ENCODE measurements at regions not wholly inside any gene's neighbourhood (a gene's known extent, or its start where the extent isn't known, plus 50 kb on each side); places are given as distances from the start of the nearest gene placed in this dataset.

DNA sequence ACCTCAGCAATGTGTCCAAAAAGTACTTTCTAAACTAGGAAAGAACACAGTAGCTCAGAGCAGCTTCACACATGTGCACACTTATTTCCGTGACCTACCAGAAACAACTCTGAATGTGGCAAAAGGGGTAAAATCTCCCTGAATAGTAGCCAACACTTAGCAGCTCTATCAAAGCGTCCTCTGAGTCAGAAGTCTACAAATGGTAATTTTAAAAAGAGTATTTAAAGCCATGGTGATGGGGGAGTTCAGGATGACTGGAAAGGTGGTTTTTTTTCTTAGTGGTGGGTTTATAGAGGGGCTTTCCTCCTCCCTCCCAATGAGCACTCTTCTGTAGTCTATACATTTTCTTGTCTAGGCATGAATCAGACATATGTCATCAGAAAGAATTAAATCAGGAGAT lies 223.8 kb upstream of the PRICKLE2 start:
- H3K27me3 Mint-ChIP-seq (ENCODE audit: insufficient read depth, low read depth): peaks cover 10% of the 10 kb centered on the region

DNA sequence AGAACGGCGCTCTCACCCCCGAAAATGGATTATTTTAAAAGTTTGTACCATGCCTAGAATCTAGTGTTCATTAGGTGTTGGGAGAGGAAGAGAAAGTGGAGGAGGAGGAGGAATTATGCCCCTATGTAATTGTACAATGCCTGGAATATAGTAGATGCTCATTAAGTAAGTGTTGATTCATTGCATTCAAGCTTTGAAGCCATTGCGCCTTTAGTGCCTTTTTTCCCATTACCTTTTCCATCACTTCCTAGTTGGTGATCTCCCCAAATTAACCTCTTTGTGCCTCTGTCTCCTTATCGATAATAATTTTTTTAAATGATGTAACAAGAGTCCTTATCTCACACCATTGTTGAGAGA lies 220.7 kb upstream of the PRICKLE2 start:
- no peak for DNase-seq (ENCODE audit: low spot score)
- H3F3A ChIP-seq (ENCODE audit: low read depth): peaks cover 8% of the 10 kb centered on the region
- H3K4me1 ChIP-seq: peaks cover 9% of the 10 kb centered on the region
- Mint-ChIP-seq H3K36me3 (no peaks in the 10 kb centered on the region), H3K27ac (no peak overlapping the region), H3K27me3 (ENCODE audit: insufficient read depth, low read depth) (peaks cover 12% of the 10 kb centered on the region), H3K4me1 (peaks cover 42% of the 10 kb centered on the region), H3K4me3 (peak overlapping the region; percentile 84), H3K9me3 (no peaks in the 10 kb centered on the region)
- H3K36me3 ChIP-seq: no peaks in the 10 kb centered on the region
- H2AFZ ChIP-seq (replicated peaks): peak overlapping the region; percentile 87
- peak overlapping the region; percentile 91 for H3K4me3 ChIP-seq
- no peaks in the 10 kb centered on the region for H4K20me1 ChIP-seq (ENCODE audit: low read depth)
- TF ChIP-seq, protein P1, sequence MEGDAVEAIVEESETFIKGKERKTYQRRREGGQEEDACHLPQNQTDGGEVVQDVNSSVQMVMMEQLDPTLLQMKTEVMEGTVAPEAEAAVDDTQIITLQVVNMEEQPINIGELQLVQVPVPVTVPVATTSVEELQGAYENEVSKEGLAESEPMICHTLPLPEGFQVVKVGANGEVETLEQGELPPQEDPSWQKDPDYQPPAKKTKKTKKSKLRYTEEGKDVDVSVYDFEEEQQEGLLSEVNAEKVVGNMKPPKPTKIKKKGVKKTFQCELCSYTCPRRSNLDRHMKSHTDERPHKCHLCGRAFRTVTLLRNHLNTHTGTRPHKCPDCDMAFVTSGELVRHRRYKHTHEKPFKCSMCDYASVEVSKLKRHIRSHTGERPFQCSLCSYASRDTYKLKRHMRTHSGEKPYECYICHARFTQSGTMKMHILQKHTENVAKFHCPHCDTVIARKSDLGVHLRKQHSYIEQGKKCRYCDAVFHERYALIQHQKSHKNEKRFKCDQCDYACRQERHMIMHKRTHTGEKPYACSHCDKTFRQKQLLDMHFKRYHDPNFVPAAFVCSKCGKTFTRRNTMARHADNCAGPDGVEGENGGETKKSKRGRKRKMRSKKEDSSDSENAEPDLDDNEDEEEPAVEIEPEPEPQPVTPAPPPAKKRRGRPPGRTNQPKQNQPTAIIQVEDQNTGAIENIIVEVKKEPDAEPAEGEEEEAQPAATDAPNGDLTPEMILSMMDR (IDR thresholded peaks at IDR 0.05): no peak
- TF ChIP-seq EZH2phosphoT487 (IDR thresholded peaks at IDR 0.05) (no peak), EZH2 (IDR thresholded peaks at IDR 0.05) (no peak)
- no peaks in the 10 kb centered on the region for H3K9me3 ChIP-seq (ENCODE audit: low read depth)
- no peaks in the 10 kb centered on the region for H3K79me2 ChIP-seq (ENCODE audit: low read depth)
- H3K4me2 ChIP-seq: peak overlapping the region; percentile 99
- H3K27ac ChIP-seq: no peak overlapping the region
- peaks cover 30% of the 10 kb centered on the region for H3K27me3 ChIP-seq
- H3K9ac ChIP-seq: no peak overlapping the region

More for the DNA sequence above, 223.8 kb upstream of the PRICKLE2 start:
- Histone ChIP-seq H3K4me1 (peaks cover 29% of the 10 kb centered on the region), H3K27me3 (peaks cover 25% of the 10 kb centered on the region), H3K9ac (no peak overlapping the region), H3K9me3 (ENCODE audit: low read depth) (no peaks in the 10 kb centered on the region), H4K20me1 (ENCODE audit: low read depth) (no peaks in the 10 kb centered on the region), H3K36me3 (no peaks in the 10 kb centered on the region), H3K4me2 (no peak overlapping the region), H3K79me2 (ENCODE audit: low read depth) (no peaks in the 10 kb centered on the region), H3K4me3 (no peak overlapping the region), H2AFZ (replicated peaks) (no peak overlapping the region), H3K27ac (no peak overlapping the region), H3F3A (ENCODE audit: low read depth) (peaks cover 17% of the 10 kb centered on the region)
- H3K9me3 Mint-ChIP-seq: no peaks in the 10 kb centered on the region
- peaks cover 38% of the 10 kb centered on the region for H3K4me1 Mint-ChIP-seq
- no peak for TF ChIP-seq EZH2 (IDR thresholded peaks at IDR 0.05)
- no peak for TF ChIP-seq EZH2phosphoT487 (IDR thresholded peaks at IDR 0.05)
- TF ChIP-seq, protein P1 (IDR thresholded peaks at IDR 0.05): no peak
- no peaks in the 10 kb centered on the region for H3K36me3 Mint-ChIP-seq
- no peak overlapping the region for H3K27ac Mint-ChIP-seq
- no peak overlapping the region for H3K4me3 Mint-ChIP-seq
- DNase-seq (ENCODE audit: low spot score): no peak

DNA sequence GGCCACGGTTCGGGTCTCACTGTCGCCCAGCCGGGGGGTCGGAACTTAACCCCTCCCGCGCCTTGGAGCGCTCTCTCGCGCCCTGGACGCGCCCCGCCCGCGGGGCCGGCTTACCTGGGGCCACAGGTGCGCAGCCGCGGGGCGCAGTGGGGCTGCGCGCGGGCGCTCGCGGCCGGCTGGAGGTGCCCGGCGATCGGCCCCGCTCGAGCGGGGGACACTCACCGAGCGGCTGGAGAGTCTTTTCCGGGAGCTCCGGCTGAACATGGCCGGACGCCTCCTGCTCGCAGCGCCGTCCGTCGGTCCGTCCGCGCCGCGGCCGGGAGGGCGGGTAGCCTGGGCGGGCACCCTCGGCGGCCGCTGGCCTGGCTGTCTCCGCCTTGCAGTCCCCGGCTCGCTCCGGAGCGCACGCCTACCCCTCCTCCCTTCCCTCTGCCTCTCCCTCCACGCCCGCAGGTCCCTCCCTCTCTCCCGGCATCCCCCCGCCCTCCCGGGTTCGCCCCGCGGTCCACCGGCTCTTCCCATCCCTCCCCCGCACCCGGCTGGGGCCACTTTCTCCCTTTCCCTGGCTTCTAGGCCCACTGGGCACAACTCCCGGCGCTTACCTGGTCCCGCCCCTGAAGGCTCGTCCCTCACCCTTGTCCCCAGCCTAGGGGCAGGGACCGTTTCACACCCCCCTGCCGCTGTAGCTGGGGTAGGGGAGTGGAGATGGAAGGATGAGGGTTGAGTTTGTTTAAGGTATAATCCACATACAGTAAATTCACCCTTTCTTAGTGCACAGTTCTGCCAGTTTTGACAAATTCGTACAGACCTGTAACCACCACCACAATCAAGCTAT lies 220.1 kb upstream of the PRICKLE2 start:
- Histone ChIP-seq H3K9me3 (ENCODE audit: low read depth) (no peaks in the 10 kb centered on the region), H3K4me1 (peaks cover 3% of the 10 kb centered on the region), H3K4me3 (peak overlapping the region; percentile 91), H3K27ac (no peak overlapping the region), H3K4me2 (peak overlapping the region; percentile 99), H3F3A (ENCODE audit: low read depth) (peaks cover 8% of the 10 kb centered on the region), H3K27me3 (peaks cover 30% of the 10 kb centered on the region), H3K36me3 (no peaks in the 10 kb centered on the region), H3K79me2 (ENCODE audit: low read depth) (no peaks in the 10 kb centered on the region), H3K9ac (no peak overlapping the region), H4K20me1 (ENCODE audit: low read depth) (no peaks in the 10 kb centered on the region), H2AFZ (replicated peaks) (peak overlapping the region; percentile 87)
- TF ChIP-seq, protein P1 (IDR thresholded peaks at IDR 0.05): no peak
- no peak for TF ChIP-seq EZH2phosphoT487 (IDR thresholded peaks at IDR 0.05)
- no peak for TF ChIP-seq EZH2 (IDR thresholded peaks at IDR 0.05)
- Mint-ChIP-seq H3K27ac (no peak overlapping the region), H3K4me3 (peak overlapping the region; percentile 87), H3K27me3 (ENCODE audit: insufficient read depth, low read depth) (peaks cover 10% of the 10 kb centered on the region), H3K4me1 (peaks cover 42% of the 10 kb centered on the region), H3K36me3 (no peaks in the 10 kb centered on the region), H3K9me3 (no peaks in the 10 kb centered on the region)
- DNase-seq (ENCODE audit: low spot score): peak; percentile 85
